Stomach (tissue), 4 donors: ENCODE measurements at regions not wholly inside any gene's neighbourhood (a gene's known extent, or its start where the extent isn't known, plus 50 kb on each side); places are given as distances from the start of the nearest gene placed in this dataset.

Experiments
- CTCF ChIP-seq, 7 experiments: fragments of 450-650 bp in 4 of 7; fragments of 200-600 bp in 3 of 7; sonication (generic) in 3 of 7; IDR thresholded peaks; one replicate each; pipeline ENCODE4 v1.5.1; 2016 to 2019; ENCODE audit warnings: antibody characterized with exemption in 7 of 7, control low read depth in 2 of 7, mild to moderate bottlenecking in 1 of 7
- POLR2A ChIP-seq, 4 donors: fragments of 450-650 bp; IDR thresholded peaks; one replicate each; pipeline ENCODE4 v1.6.1; 2016; ENCODE audit warnings: antibody characterized with exemption in 4 of 4, control low read depth in 2 of 4, mild to moderate bottlenecking in 1 of 4, moderate library complexity in 1 of 4

- TF ChIP-seq CTCF (IDR thresholded peaks at IDR 0.05) = no peak
- no peak for TF ChIP-seq POLR2A (IDR thresholded peaks at IDR 0.05)
Observed at GRCh38 chr2:4073026-4073569, 369.7 kb downstream of the DCDC2C start.
